T-cell (primary cell): ENCODE measurements at regions not wholly inside any gene's neighbourhood (a gene's known extent, or its start where the extent isn't known, plus 50 kb on each side); places are given as distances from the start of the nearest gene placed in this dataset.
"Not testable (repeated sequence)": the region's sequence is repeated elsewhere in the genome, so short reads cannot be mapped to it uniquely, and the experiment has no call there.

Source experiments
- ATAC-seq, 4 experiments: fragments of 200-7000 bp in 3 of 4; fragments of 150-1000 bp in 1 of 4; cut with Tn5 transposase; replicated peaks in 1 of 4; 1 replicate in 3 of 4; 2 replicates in 1 of 4; pipeline ENCODE4 v1.10.0; 2021; ENCODE audit warnings: moderate library complexity in 3 of 4, mild to moderate bottlenecking in 2 of 4, moderate number of reproducible peaks in 1 of 4
- CTCF ChIA-PET, 2 donors: fragments of 300-600 bp; sonication (Branson Sonifier 250); formaldehyde crosslinking; loops; one replicate each; lab custom pipeline; 2022; ENCODE audit warnings: antibody characterized with exemption in 2 of 2; lab: Charles Lee
- POLR2A ChIA-PET, 2 donors: fragments of 300-600 bp; sonication (Branson Sonifier 250); formaldehyde crosslinking; loops; one replicate each; lab custom pipeline; 2022; ENCODE audit warnings: antibody characterized with exemption in 2 of 2; lab: Charles Lee
- DNase-seq, 35 experiments: peaks; one replicate each; pipeline versions ENCODE4 v3.0.0 to v3.0.0-alpha.2; 2013 to 2023
- H3K27ac ChIP-seq: one replicate; pipeline ENCODE4 v1.5.1; 2013; ENCODE audit warnings: low read length
- H3K27me3 ChIP-seq, 2 experiments: replicated peaks in 1 of 2; 1 replicate in 1 of 2; 2 replicates in 1 of 2; pipeline versions ENCODE4 v1.6.1 to v1.7.0; 2013; ENCODE audit warnings: low read length in 1 of 2, mixed read lengths in 1 of 2; ENCODE audit not compliant: control insufficient read depth in 2 of 2, insufficient read depth in 2 of 2; ENCODE audit errors: extremely low read depth in 1 of 2
- H3K36me3 ChIP-seq, 2 donors: 1 replicate in 1 of 2; 2 replicates in 1 of 2; pipeline versions ENCODE4 v1.6.1 to v1.7.0; 2013; ENCODE audit warnings: low read length in 1 of 2; ENCODE audit not compliant: control insufficient read depth in 2 of 2, insufficient read depth in 1 of 2; ENCODE audit errors: extremely low read depth in 1 of 2
- H3K4me1 ChIP-seq, 2 experiments: 1 replicate in 1 of 2; 2 replicates in 1 of 2; pipeline versions ENCODE4 v1.6.1 to v1.7.0; 2013; ENCODE audit warnings: low read length in 2 of 2, mixed read lengths in 1 of 2; ENCODE audit not compliant: insufficient read depth in 2 of 2, control insufficient read depth in 1 of 2; ENCODE audit errors: extremely low read depth in 1 of 2
- H3K4me3 ChIP-seq, 2 donors: 1 replicate in 1 of 2; 2 replicates in 1 of 2; pipeline versions ENCODE4 v1.5.1 to v1.7.0; 2013; ENCODE audit warnings: mild to moderate bottlenecking in 2 of 2, low read length in 1 of 2, moderate library complexity in 1 of 2; ENCODE audit not compliant: control insufficient read depth in 1 of 2; ENCODE audit errors: extremely low read depth in 1 of 2
- H3K9me3 ChIP-seq: 2 replicates; pipeline ENCODE4 v1.7.0; 2013
- H3K27ac Mint-ChIP-seq, 2 donors: one replicate each; pipeline ENCODE4 v1.8.0; 2020 to 2021; ENCODE audit warnings: mild to moderate bottlenecking in 2 of 2, mixed read lengths in 2 of 2
- H3K27me3 Mint-ChIP-seq, 2 donors: one replicate each; pipeline ENCODE4 v1.8.0; 2021 to 2022; ENCODE audit warnings: mixed read lengths in 2 of 2
- H3K36me3 Mint-ChIP-seq: one replicate; pipeline ENCODE4 v1.8.0; 2021; ENCODE audit warnings: mixed read lengths
- H3K4me1 Mint-ChIP-seq, 3 donors: one replicate each; pipeline ENCODE4 v1.8.0; 2020 to 2022; ENCODE audit warnings: mixed read lengths in 3 of 3, mild to moderate bottlenecking in 1 of 3
- H3K4me3 Mint-ChIP-seq, 3 donors: one replicate each; pipeline ENCODE4 v1.8.0; 2020 to 2022; ENCODE audit warnings: mild to moderate bottlenecking in 3 of 3, mixed read lengths in 3 of 3, moderate library complexity in 3 of 3
- H3K9me3 Mint-ChIP-seq, 3 donors: one replicate each; pipeline ENCODE4 v1.8.0; 2020 to 2022; ENCODE audit warnings: mixed read lengths in 3 of 3
- WGBS: methylation state at CpG from one replicate; pipeline ENCODE4 v1.1.5; 2013; ENCODE audit warnings: missing lambda C conversion rate; ENCODE audit not compliant: insufficient coverage; 5-methylcytosine and 5-hydroxymethylcytosine counted together

GRCh38 chr1:30462826-30463425 is 260.5 kb downstream of the MATN1 start:
- ChIA-PET CTCF (no interaction called here), POLR2A (no interaction called here)
- DNase-seq (no peak), ATAC-seq (no peak)
- no peaks in the 10 kb centered on the region for H3K9me3 ChIP-seq
- no peak overlapping the region for H3K27ac Mint-ChIP-seq
- H3K4me3 Mint-ChIP-seq: no peak overlapping the region
- peaks cover 4 to 21% of the 10 kb centered on the region in 2 donors for H3K27me3 Mint-ChIP-seq
- no peak overlapping the region for H3K4me3 ChIP-seq
- no peaks in the 10 kb centered on the region for H3K4me1 ChIP-seq
- no peak overlapping the region for H3K27ac ChIP-seq
- no peaks in the 10 kb centered on the region for H3K36me3 Mint-ChIP-seq
- no peaks in the 10 kb centered on the region for H3K36me3 ChIP-seq
- no peaks in the 10 kb centered on the region for H3K4me1 Mint-ChIP-seq
- H3K9me3 Mint-ChIP-seq: no peaks in the 10 kb centered on the region
- peaks cover 0 to 39% of the 10 kb centered on the region in 2 experiments for H3K27me3 ChIP-seq
- 75% methylated on average over 9 of the region's 10 CpGs for WGBS

GRCh38 chr1:30462166-30462565 is 261.2 kb downstream of the MATN1 start:
- no peak overlapping the region for H3K4me3 ChIP-seq
- CTCF ChIA-PET: no interaction called here

GRCh38 chr1:30461640-30462039 is 261.7 kb downstream of the MATN1 start:
- H3K9me3 ChIP-seq: no peaks in the 10 kb centered on the region
- H3K36me3 Mint-ChIP-seq: no peaks in the 10 kb centered on the region
- no peak overlapping the region for H3K4me3 ChIP-seq
- H3K27ac ChIP-seq: no peak overlapping the region
- no peaks in the 10 kb centered on the region for H3K4me1 ChIP-seq
- ChIA-PET POLR2A (no interaction called here), CTCF (no interaction called here)
- DNase-seq (no peak), ATAC-seq (no peak)
- no peaks in the 10 kb centered on the region for H3K36me3 ChIP-seq
- H3K4me1 Mint-ChIP-seq: no peaks in the 10 kb centered on the region
- H3K9me3 Mint-ChIP-seq: no peaks in the 10 kb centered on the region
- no peak overlapping the region for H3K27ac Mint-ChIP-seq
- H3K4me3 Mint-ChIP-seq: no peak overlapping the region
- peaks cover 4 to 24% of the 10 kb centered on the region in 2 donors for H3K27me3 Mint-ChIP-seq
- H3K27me3 ChIP-seq: peaks cover 0 to 35% of the 10 kb centered on the region in 2 experiments

More at GRCh38 chr1:30462166-30462565, 261.2 kb downstream of the MATN1 start:
- Histone ChIP-seq H3K36me3 (no peaks in the 10 kb centered on the region), H3K9me3 (no peaks in the 10 kb centered on the region), H3K27me3 (peaks cover 0 to 38% of the 10 kb centered on the region in 2 experiments), H3K4me1 (no peaks in the 10 kb centered on the region), H3K27ac (no peak overlapping the region)
- no peak overlapping the region for H3K27ac Mint-ChIP-seq
- DNase-seq (no peak), ATAC-seq (no peak)
- 62% methylated on average over 4 of the region's 4 CpGs for WGBS
- H3K4me1 Mint-ChIP-seq: no peaks in the 10 kb centered on the region
- H3K36me3 Mint-ChIP-seq: no peaks in the 10 kb centered on the region
- no peak overlapping the region for H3K4me3 Mint-ChIP-seq
- H3K9me3 Mint-ChIP-seq: no peaks in the 10 kb centered on the region
- POLR2A ChIA-PET: no interaction called here
- peaks cover 4 to 23% of the 10 kb centered on the region in 2 donors for H3K27me3 Mint-ChIP-seq

DNA sequence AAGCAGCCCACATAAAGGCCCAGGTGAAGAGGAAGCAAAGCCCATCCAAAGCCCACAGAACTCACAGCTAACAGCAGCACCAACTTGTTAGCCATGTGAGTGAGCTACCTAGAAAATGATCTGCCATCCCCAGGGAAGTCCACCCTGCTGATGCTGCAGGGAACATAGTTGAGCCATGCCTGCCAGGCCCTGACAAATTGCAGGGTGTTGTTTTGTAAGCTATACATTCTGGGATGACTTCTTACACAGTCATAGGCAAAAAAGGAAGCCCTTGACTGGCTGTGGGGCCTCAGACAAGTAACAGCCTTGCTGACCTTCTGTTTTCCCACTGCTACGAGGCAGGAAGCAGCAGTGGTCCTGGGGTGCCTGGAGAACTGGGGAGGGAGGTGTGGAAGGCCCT is 262.7 kb downstream of the MATN1 start:
- ChIA-PET CTCF (no interaction called here), POLR2A (no interaction called here)
- Mint-ChIP-seq H3K27ac (no peak overlapping the region), H3K36me3 (no peaks in the 10 kb centered on the region), H3K9me3 (no peaks in the 10 kb centered on the region), H3K4me3 (no peak overlapping the region), H3K4me1 (no peaks in the 10 kb centered on the region), H3K27me3 (peaks cover 4 to 18% of the 10 kb centered on the region in 2 donors)
- Histone ChIP-seq H3K27ac (no peak overlapping the region), H3K36me3 (no peaks in the 10 kb centered on the region), H3K9me3 (no peaks in the 10 kb centered on the region), H3K4me1 (no peaks in the 10 kb centered on the region), H3K27me3 (peaks cover 0 to 29% of the 10 kb centered on the region in 2 experiments), H3K4me3 (no peak overlapping the region)
- ATAC-seq: no peak
- WGBS: 33% methylated on average over 1 of the region's 1 CpG
- no peak for DNase-seq

GRCh38 chr1:30458730-30459485 is 264.5 kb downstream of the MATN1 start:
- H3K4me3 ChIP-seq, H3K36me3 ChIP-seq, H3K4me1 ChIP-seq, H3K4me3 Mint-ChIP-seq, H3K27ac ChIP-seq, H3K36me3 Mint-ChIP-seq, CTCF ChIA-PET, POLR2A ChIA-PET, H3K9me3 Mint-ChIP-seq, H3K4me1 Mint-ChIP-seq, ATAC-seq, H3K27ac Mint-ChIP-seq, H3K9me3 ChIP-seq: not testable (repeated sequence)
- peaks cover 4 to 18% of the 10 kb centered on the region in 2 donors for H3K27me3 Mint-ChIP-seq
- peaks cover 0 to 26% of the 10 kb centered on the region in 2 experiments for H3K27me3 ChIP-seq
- WGBS: 74% methylated on average over 13 of the region's 13 CpGs
- DNase-seq: peak in 2 of 35 experiments; percentile 3 to 9

- peaks cover 4 to 10% of the 10 kb centered on the region in 2 donors for H3K27me3 Mint-ChIP-seq
- Histone ChIP-seq H3K36me3 (no peaks in the 10 kb centered on the region), H3K4me1 (no peaks in the 10 kb centered on the region), H3K9me3 (no peaks in the 10 kb centered on the region), H3K27ac (no peak overlapping the region), H3K27me3 (peaks cover 0 to 12% of the 10 kb centered on the region in 2 experiments), H3K4me3 (no peak overlapping the region)
- DNase-seq (peak in 2 of 35 experiments; percentile 7 to 13), ATAC-seq (no peak)
- H3K9me3 Mint-ChIP-seq: no peaks in the 10 kb centered on the region
- POLR2A ChIA-PET: no interaction called here
- CTCF ChIA-PET: no interaction called here
- H3K4me3 Mint-ChIP-seq: no peak overlapping the region
- WGBS: no CpG with 5 or more reads among the region's 2 CpGs
- H3K36me3 Mint-ChIP-seq: no peaks in the 10 kb centered on the region
- H3K4me1 Mint-ChIP-seq: no peaks in the 10 kb centered on the region
- no peak overlapping the region for H3K27ac Mint-ChIP-seq
Observed at GRCh38 chr1:30452925-30453324, 270.5 kb downstream of the MATN1 start.
